ENCODE measurements at regions not wholly inside any gene's neighbourhood (a gene's known extent, or its start where the extent isn't known, plus 50 kb on each side); places are given as distances from the start of the nearest gene placed in this dataset.
"Not testable (repeated sequence)": the region's sequence is repeated elsewhere in the genome, so short reads cannot be mapped to it uniquely, and the experiment has no call there.

DNA sequence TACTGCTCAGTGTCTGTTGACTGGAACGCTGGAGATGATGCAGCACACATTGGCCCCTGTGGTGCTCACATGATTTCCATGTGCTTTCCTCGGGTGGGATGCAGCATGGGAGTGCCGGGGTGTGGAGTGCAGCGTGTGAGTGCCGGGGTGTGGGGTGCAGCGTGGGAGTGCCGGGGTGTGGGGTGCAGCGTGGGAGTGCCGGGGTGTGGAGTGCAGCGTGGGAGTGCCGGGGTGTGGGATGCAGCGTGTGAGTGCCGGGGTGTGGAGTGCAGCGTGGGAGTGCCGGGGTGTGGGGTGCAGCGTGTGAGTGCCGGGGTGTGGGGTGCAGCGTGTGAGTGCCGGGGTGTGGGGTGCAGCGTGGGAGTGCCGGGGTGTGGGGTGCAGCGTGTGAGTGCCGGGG is 907.4 kb upstream of the TPTE start:
- TF ChIP-seq POLR2A (IDR thresholded peaks at IDR 0.05) = not testable (repeated sequence)
- TF ChIP-seq, protein P1, sequence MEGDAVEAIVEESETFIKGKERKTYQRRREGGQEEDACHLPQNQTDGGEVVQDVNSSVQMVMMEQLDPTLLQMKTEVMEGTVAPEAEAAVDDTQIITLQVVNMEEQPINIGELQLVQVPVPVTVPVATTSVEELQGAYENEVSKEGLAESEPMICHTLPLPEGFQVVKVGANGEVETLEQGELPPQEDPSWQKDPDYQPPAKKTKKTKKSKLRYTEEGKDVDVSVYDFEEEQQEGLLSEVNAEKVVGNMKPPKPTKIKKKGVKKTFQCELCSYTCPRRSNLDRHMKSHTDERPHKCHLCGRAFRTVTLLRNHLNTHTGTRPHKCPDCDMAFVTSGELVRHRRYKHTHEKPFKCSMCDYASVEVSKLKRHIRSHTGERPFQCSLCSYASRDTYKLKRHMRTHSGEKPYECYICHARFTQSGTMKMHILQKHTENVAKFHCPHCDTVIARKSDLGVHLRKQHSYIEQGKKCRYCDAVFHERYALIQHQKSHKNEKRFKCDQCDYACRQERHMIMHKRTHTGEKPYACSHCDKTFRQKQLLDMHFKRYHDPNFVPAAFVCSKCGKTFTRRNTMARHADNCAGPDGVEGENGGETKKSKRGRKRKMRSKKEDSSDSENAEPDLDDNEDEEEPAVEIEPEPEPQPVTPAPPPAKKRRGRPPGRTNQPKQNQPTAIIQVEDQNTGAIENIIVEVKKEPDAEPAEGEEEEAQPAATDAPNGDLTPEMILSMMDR (IDR thresholded peaks at IDR 0.05) = not testable (repeated sequence)
